ENCODE measurements at regions not wholly inside any gene's neighbourhood (a gene's known extent, or its start where the extent isn't known, plus 50 kb on each side); places are given as distances from the start of the nearest gene placed in this dataset.

DNA sequence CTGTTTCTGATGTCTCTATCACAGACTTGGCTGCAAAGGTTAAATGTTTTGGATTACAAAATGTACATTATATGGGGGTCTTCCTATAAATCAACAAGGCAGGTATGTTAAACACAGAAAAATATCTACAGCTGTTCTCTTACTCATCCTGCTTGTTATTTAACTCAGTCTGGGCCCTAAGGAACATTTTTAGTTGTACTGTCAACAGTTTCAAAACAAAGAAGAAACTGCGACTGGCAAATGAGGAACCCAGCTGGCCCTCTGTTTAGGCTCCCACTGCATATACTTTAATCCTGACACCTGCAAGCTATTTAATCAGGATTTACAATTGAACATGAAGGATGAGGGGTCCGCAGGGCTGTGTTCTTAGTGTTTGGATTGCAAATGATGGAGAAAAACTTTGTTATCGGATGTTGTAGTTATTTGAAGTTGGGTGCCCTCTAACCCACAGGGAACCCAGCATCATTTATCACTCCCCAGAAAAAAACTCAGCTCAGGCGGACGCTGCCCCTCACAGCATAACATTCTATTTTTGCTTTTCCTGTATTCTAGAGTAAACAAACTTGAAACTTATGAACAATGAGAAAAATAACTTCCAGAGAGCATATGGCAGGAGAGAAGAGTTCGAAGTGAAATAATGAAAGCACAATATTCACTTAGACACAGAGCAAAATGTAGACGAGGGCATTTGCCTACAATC lies 91.2 kb downstream of the POLR2M start:
- 49% methylated on average over 7 of the region's 7 CpGs for WGBS (ENCODE audit: low lambda C conversion rate)
- Histone ChIP-seq H3K27ac (ENCODE audit: low read depth in 2 of 2, low read length in 1 of 2) (no peak overlapping the region), H3K36me3 (replicated peaks in 1 of 2; ENCODE audit: control insufficient read depth in 1 of 2, insufficient read depth in 2 of 2, low read length in 1 of 2) (no peaks in the 10 kb centered on the region), H3K9me2 (no peaks in the 10 kb centered on the region), H3K4me1 (ENCODE audit: control insufficient read depth in 1 of 2, insufficient read depth in 2 of 2, low read depth in 1 of 2, low read length in 1 of 2) (no peaks in the 10 kb centered on the region; a peak in 1 of 4 replicates), H3K27me3 (ENCODE audit: insufficient read depth) (no peaks in the 10 kb centered on the region), H4K20me1 (ENCODE audit: insufficient read depth) (no peaks in the 10 kb centered on the region), H3K79me2 (ENCODE audit: insufficient read depth) (no peaks in the 10 kb centered on the region), H3K9ac (no peak overlapping the region), H3F3A (replicated peaks; ENCODE audit: insufficient read depth) (no peaks in the 10 kb centered on the region), H3K4me3 (ENCODE audit: low read depth in 2 of 2, low read length in 1 of 2) (no peak overlapping the region), H2AFZ (ENCODE audit: low read depth) (no peak overlapping the region), H3K9me3 (no peaks in the 10 kb centered on the region), H3K4me2 (no peak overlapping the region)
- CTCF ChIA-PET, result interaction anchor here (0.8 to 1.5 kb wide), 3 partner anchors 14 to 63 kb away, joined by 3 to 4 read pairs (median 3); no protein-coding TSS in a partner anchor
- no peak for TF ChIP-seq NRF1 (IDR thresholded peaks at IDR 0.05; ENCODE audit: low read depth, low read length)
- TF ChIP-seq FOXM1 (IDR thresholded peaks at IDR 0.05; ENCODE audit: low read depth), result no peak
- TF ChIP-seq, protein P1, sequence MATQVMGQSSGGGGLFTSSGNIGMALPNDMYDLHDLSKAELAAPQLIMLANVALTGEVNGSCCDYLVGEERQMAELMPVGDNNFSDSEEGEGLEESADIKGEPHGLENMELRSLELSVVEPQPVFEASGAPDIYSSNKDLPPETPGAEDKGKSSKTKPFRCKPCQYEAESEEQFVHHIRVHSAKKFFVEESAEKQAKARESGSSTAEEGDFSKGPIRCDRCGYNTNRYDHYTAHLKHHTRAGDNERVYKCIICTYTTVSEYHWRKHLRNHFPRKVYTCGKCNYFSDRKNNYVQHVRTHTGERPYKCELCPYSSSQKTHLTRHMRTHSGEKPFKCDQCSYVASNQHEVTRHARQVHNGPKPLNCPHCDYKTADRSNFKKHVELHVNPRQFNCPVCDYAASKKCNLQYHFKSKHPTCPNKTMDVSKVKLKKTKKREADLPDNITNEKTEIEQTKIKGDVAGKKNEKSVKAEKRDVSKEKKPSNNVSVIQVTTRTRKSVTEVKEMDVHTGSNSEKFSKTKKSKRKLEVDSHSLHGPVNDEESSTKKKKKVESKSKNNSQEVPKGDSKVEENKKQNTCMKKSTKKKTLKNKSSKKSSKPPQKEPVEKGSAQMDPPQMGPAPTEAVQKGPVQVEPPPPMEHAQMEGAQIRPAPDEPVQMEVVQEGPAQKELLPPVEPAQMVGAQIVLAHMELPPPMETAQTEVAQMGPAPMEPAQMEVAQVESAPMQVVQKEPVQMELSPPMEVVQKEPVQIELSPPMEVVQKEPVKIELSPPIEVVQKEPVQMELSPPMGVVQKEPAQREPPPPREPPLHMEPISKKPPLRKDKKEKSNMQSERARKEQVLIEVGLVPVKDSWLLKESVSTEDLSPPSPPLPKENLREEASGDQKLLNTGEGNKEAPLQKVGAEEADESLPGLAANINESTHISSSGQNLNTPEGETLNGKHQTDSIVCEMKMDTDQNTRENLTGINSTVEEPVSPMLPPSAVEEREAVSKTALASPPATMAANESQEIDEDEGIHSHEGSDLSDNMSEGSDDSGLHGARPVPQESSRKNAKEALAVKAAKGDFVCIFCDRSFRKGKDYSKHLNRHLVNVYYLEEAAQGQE (IDR thresholded peaks at IDR 0.05; ENCODE audit: low read depth, low read length), result no peak
- TF ChIP-seq, protein P2, sequence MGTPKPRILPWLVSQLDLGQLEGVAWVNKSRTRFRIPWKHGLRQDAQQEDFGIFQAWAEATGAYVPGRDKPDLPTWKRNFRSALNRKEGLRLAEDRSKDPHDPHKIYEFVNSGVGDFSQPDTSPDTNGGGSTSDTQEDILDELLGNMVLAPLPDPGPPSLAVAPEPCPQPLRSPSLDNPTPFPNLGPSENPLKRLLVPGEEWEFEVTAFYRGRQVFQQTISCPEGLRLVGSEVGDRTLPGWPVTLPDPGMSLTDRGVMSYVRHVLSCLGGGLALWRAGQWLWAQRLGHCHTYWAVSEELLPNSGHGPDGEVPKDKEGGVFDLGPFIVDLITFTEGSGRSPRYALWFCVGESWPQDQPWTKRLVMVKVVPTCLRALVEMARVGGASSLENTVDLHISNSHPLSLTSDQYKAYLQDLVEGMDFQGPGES (IDR thresholded peaks at IDR 0.05; ENCODE audit: low read depth, low read length), result no peak
- no peak for TF ChIP-seq RXRA (IDR thresholded peaks at IDR 0.05; ENCODE audit: borderline replicate concordance, low read depth)
- TF ChIP-seq, protein P3, sequence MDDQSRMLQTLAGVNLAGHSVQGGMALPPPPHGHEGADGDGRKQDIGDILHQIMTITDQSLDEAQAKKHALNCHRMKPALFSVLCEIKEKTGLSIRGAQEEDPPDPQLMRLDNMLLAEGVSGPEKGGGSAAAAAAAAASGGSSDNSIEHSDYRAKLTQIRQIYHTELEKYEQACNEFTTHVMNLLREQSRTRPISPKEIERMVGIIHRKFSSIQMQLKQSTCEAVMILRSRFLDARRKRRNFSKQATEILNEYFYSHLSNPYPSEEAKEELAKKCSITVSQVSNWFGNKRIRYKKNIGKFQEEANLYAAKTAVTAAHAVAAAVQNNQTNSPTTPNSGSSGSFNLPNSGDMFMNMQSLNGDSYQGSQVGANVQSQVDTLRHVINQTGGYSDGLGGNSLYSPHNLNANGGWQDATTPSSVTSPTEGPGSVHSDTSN (IDR thresholded peaks at IDR 0.05), result no peak
- no peak for TF ChIP-seq EP300 (IDR thresholded peaks at IDR 0.05; ENCODE audit: borderline replicate concordance in 1 of 2, low read depth in 1 of 2, low read length in 1 of 2)
- TF ChIP-seq MXI1 (IDR thresholded peaks at IDR 0.05; ENCODE audit: low read depth, low read length), result no peak
- no peak for TF ChIP-seq RCOR1 (IDR thresholded peaks at IDR 0.05; ENCODE audit: low read length)
- TF ChIP-seq GATA2 (CRISPR knock-in tag; IDR thresholded peaks at IDR 0.05), result no peak
- no peak for TF ChIP-seq GABPA (IDR thresholded peaks at IDR 0.05; ENCODE audit: low read depth)
- TF ChIP-seq TAF1 (IDR thresholded peaks at IDR 0.05; ENCODE audit: borderline replicate concordance, low read depth, low read length), result no peak
- TF ChIP-seq CHD2 (IDR thresholded peaks at IDR 0.05; ENCODE audit: low read length, partially characterized antibody), result no peak
- TF ChIP-seq, protein P4, sequence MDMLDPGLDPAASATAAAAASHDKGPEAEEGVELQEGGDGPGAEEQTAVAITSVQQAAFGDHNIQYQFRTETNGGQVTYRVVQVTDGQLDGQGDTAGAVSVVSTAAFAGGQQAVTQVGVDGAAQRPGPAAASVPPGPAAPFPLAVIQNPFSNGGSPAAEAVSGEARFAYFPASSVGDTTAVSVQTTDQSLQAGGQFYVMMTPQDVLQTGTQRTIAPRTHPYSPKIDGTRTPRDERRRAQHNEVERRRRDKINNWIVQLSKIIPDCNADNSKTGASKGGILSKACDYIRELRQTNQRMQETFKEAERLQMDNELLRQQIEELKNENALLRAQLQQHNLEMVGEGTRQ (IDR thresholded peaks at IDR 0.05; ENCODE audit: borderline replicate concordance, low read depth, low read length), result no peak
- TF ChIP-seq FOSL2 (IDR thresholded peaks at IDR 0.05; ENCODE audit: borderline replicate concordance, low read depth), result no peak
- TF ChIP-seq YY1 (IDR thresholded peaks at IDR 0.05; ENCODE audit: low read depth), result no peak
- TF ChIP-seq NFIC (IDR thresholded peaks at IDR 0.05; ENCODE audit: borderline replicate concordance), result no peak
- no peak for TF ChIP-seq MEF2A (IDR thresholded peaks at IDR 0.05; ENCODE audit: borderline replicate concordance, low read depth)
- POLR2A ChIA-PET, result no interaction called here
- DNase-seq, result no peak

All from SK-N-SH (cell line).